ENCODE measurements at regions not wholly inside any gene's neighbourhood (a gene's known extent, or its start where the extent isn't known, plus 50 kb on each side); places are given as distances from the start of the nearest gene placed in this dataset.

DNA sequence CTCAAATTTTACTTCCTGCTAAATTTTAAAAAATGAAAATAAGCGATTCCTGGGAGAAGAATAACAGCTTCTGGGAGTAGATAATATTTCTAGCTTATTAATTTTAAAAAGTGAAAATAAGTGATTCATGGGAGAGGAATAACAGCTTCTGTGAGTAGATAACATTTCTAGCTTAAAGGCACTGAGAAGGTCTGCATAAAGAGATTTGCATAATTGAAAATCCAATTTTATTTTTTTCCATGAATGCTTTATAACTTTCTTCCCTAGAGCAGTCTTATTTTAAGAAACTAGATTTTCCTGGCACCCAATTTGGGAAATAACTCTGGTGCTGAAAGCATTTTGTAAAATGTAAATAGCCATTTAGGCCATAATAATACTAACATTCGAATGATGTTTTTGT, 65.9 kb upstream of the ASTN2 start:
- Histone ChIP-seq H3K36me3 (ENCODE audit: control insufficient read depth, insufficient read depth, low read length) (no peaks in the 10 kb centered on the region), H3K4me3 (ENCODE audit: low read depth in 2 of 2, low read length in 2 of 2) (no peak overlapping the region), H3K27ac (ENCODE audit: low read length) (no peak overlapping the region), H3K4me1 (ENCODE audit: control insufficient read depth, insufficient read depth, low read length) (no peaks in the 10 kb centered on the region), H3K27me3 (ENCODE audit: control insufficient read depth, insufficient read depth, low read length) (no peaks in the 10 kb centered on the region), H3K9me3 (ENCODE audit: control insufficient read depth, insufficient read depth, low read depth, low read length) (no peaks in the 10 kb centered on the region)
- in situ Hi-C loops (cut with HindIII; ENCODE audit: low pct_unique_long_range_greater_than_20kb, low sequenced_read_pairs): no loop called here
- DNase-seq (ENCODE audit: low read depth, low spot score) (no peak), ATAC-seq (no peak)
- TF ChIP-seq, protein P1, sequence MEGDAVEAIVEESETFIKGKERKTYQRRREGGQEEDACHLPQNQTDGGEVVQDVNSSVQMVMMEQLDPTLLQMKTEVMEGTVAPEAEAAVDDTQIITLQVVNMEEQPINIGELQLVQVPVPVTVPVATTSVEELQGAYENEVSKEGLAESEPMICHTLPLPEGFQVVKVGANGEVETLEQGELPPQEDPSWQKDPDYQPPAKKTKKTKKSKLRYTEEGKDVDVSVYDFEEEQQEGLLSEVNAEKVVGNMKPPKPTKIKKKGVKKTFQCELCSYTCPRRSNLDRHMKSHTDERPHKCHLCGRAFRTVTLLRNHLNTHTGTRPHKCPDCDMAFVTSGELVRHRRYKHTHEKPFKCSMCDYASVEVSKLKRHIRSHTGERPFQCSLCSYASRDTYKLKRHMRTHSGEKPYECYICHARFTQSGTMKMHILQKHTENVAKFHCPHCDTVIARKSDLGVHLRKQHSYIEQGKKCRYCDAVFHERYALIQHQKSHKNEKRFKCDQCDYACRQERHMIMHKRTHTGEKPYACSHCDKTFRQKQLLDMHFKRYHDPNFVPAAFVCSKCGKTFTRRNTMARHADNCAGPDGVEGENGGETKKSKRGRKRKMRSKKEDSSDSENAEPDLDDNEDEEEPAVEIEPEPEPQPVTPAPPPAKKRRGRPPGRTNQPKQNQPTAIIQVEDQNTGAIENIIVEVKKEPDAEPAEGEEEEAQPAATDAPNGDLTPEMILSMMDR (IDR thresholded peaks at IDR 0.05): no peak
- TF ChIP-seq TCF7L2 (IDR thresholded peaks at IDR 0.05; ENCODE audit: low read depth, low read length): no peak
- TF ChIP-seq, protein P2, sequence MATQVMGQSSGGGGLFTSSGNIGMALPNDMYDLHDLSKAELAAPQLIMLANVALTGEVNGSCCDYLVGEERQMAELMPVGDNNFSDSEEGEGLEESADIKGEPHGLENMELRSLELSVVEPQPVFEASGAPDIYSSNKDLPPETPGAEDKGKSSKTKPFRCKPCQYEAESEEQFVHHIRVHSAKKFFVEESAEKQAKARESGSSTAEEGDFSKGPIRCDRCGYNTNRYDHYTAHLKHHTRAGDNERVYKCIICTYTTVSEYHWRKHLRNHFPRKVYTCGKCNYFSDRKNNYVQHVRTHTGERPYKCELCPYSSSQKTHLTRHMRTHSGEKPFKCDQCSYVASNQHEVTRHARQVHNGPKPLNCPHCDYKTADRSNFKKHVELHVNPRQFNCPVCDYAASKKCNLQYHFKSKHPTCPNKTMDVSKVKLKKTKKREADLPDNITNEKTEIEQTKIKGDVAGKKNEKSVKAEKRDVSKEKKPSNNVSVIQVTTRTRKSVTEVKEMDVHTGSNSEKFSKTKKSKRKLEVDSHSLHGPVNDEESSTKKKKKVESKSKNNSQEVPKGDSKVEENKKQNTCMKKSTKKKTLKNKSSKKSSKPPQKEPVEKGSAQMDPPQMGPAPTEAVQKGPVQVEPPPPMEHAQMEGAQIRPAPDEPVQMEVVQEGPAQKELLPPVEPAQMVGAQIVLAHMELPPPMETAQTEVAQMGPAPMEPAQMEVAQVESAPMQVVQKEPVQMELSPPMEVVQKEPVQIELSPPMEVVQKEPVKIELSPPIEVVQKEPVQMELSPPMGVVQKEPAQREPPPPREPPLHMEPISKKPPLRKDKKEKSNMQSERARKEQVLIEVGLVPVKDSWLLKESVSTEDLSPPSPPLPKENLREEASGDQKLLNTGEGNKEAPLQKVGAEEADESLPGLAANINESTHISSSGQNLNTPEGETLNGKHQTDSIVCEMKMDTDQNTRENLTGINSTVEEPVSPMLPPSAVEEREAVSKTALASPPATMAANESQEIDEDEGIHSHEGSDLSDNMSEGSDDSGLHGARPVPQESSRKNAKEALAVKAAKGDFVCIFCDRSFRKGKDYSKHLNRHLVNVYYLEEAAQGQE (IDR thresholded peaks at IDR 0.05; ENCODE audit: insufficient read depth in 1 of 2, low read depth in 2 of 2, low read length in 1 of 2): no peak
- no peak for TF ChIP-seq SIN3A (IDR thresholded peaks at IDR 0.05; ENCODE audit: borderline replicate concordance, insufficient read depth, low read depth, low read length)
- TF ChIP-seq POLR2AphosphoS5 (IDR thresholded peaks at IDR 0.05; ENCODE audit: low read depth, low read length): no peak
- intact Hi-C loops (cut with micrococcal nuclease; ENCODE audit: unreplicated experiment): no loop called here
- ChIA-PET POLR2A (no interaction called here), CTCF (no interaction called here)
- no TSS peak for BruUV-seq (replicated peaks)

DNA sequence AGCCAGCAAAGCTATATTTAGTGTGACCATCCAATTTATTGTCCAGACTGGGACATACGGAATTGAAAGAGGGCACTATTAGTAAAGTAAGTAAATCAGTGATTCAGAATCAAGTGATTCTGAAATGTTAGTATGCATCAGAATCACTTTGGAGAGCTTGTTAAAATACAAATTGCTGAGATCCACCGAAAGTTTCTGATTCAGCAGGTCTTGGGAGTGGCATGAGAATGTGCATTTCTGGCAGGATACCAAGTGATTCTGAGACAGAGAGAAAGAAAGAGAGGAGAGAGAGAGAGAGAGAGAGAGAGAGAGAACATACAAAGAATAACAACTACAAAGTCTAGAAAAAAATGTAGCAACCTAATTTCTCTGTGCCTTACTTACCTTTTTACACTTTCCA, 65.4 kb upstream of the ASTN2 start:
- ATAC-seq (no peak), DNase-seq (ENCODE audit: low read depth, low spot score) (no peak)
- Histone ChIP-seq H3K36me3 (ENCODE audit: control insufficient read depth, insufficient read depth, low read length) (no peaks in the 10 kb centered on the region), H3K27ac (ENCODE audit: low read length) (no peak overlapping the region), H3K27me3 (ENCODE audit: control insufficient read depth, insufficient read depth, low read length) (no peaks in the 10 kb centered on the region), H3K4me1 (ENCODE audit: control insufficient read depth, insufficient read depth, low read length) (no peaks in the 10 kb centered on the region), H3K9me3 (ENCODE audit: control insufficient read depth, insufficient read depth, low read depth, low read length) (no peaks in the 10 kb centered on the region), H3K4me3 (ENCODE audit: low read depth in 2 of 2, low read length in 2 of 2) (no peak overlapping the region)
- in situ Hi-C loops (cut with HindIII; ENCODE audit: low pct_unique_long_range_greater_than_20kb, low sequenced_read_pairs) (no loop called here), intact Hi-C loops (cut with micrococcal nuclease; ENCODE audit: unreplicated experiment) (no loop called here)
- ChIA-PET POLR2A (no interaction called here), CTCF (no interaction called here)
- no peak for TF ChIP-seq POLR2AphosphoS5 (IDR thresholded peaks at IDR 0.05; ENCODE audit: low read depth, low read length)
- TF ChIP-seq, protein P2 (IDR thresholded peaks at IDR 0.05; ENCODE audit: insufficient read depth in 1 of 2, low read depth in 2 of 2, low read length in 1 of 2): no peak
- TF ChIP-seq, protein P1 (IDR thresholded peaks at IDR 0.05): no peak
- no peak for TF ChIP-seq TCF7L2 (IDR thresholded peaks at IDR 0.05; ENCODE audit: low read depth, low read length)
- TF ChIP-seq SIN3A (IDR thresholded peaks at IDR 0.05; ENCODE audit: borderline replicate concordance, insufficient read depth, low read depth, low read length): no peak
- BruUV-seq (replicated peaks): no TSS peak

Measured in Panc1 (cell line).